GM19099 (cell line): ENCODE measurements at regions not wholly inside any gene's neighbourhood (a gene's known extent, or its start where the extent isn't known, plus 50 kb on each side); places are given as distances from the start of the nearest gene placed in this dataset.

Experiments
- POLR2A ChIP-seq: IDR thresholded peaks from 3 replicates; pipeline ENCODE4 v1.6.1; 2011; ENCODE audit warnings: low read depth; ENCODE audit not compliant: insufficient read length; ENCODE audit errors: extremely low read depth

GRCh38 chr2:57821088-57821487, 225.5 kb upstream of the VRK2 start:
- TF ChIP-seq POLR2A = no peak

- no peak for TF ChIP-seq POLR2A
These were observed 218.4 kb upstream of the VRK2 start for GRCh38 chr2:57828221-57828620.

GRCh38 chr2:57834666-57835065, 211.9 kb upstream of the VRK2 start:
- no peak for TF ChIP-seq POLR2A

- TF ChIP-seq POLR2A = no peak
These were observed 204.1 kb upstream of the VRK2 start for GRCh38 chr2:57842531-57842930.

- no peak for TF ChIP-seq POLR2A
These were observed 203.4 kb upstream of the VRK2 start for GRCh38 chr2:57843158-57843557.

- no peak for TF ChIP-seq POLR2A
These were observed 197.9 kb upstream of the VRK2 start for GRCh38 chr2:57848723-57849122.

- no peak for TF ChIP-seq POLR2A
These were observed 196.8 kb upstream of the VRK2 start for GRCh38 chr2:57849843-57850242.

- TF ChIP-seq POLR2A = no peak
These were observed 196.0 kb upstream of the VRK2 start for GRCh38 chr2:57850415-57851130.

GRCh38 chr2:57855212-57855611, 191.4 kb upstream of the VRK2 start:
- no peak for TF ChIP-seq POLR2A

- TF ChIP-seq POLR2A = no peak
These were observed 186.9 kb upstream of the VRK2 start for GRCh38 chr2:57859755-57860154.

GRCh38 chr2:57862153-57862552, 184.5 kb upstream of the VRK2 start:
- TF ChIP-seq POLR2A = no peak

- no peak for TF ChIP-seq POLR2A
These were observed 183.9 kb upstream of the VRK2 start for GRCh38 chr2:57862727-57863126.

- TF ChIP-seq POLR2A = no peak
These were observed 181.7 kb upstream of the VRK2 start for GRCh38 chr2:57864926-57865325.

- TF ChIP-seq POLR2A = no peak
These were observed 178.9 kb upstream of the VRK2 start for GRCh38 chr2:57867730-57868129.

GRCh38 chr2:57868619-57869139, 177.9 kb upstream of the VRK2 start:
- no peak for TF ChIP-seq POLR2A

GRCh38 chr2:57869758-57870344, 176.8 kb upstream of the VRK2 start:
- no peak for TF ChIP-seq POLR2A

- TF ChIP-seq POLR2A = no peak
These were observed 170.3 kb upstream of the VRK2 start for GRCh38 chr2:57876313-57876712.

GRCh38 chr2:57877811-57878170, 168.8 kb upstream of the VRK2 start:
- no peak for TF ChIP-seq POLR2A
